A673 (cell line): ENCODE measurements at regions not wholly inside any gene's neighbourhood (a gene's known extent, or its start where the extent isn't known, plus 50 kb on each side); places are given as distances from the start of the nearest gene placed in this dataset.

ENCODE experiments used
- BruUV-seq: library from RNA; stranded (reverse); fragments of 400-500 nt; replicated peaks from 2 replicates; lab custom pipeline; 2021; lab: Mats Ljungman, UMichigan
- CTCF ChIA-PET: fragments of 300-600 bp; sonication (Branson Sonifier 250); formaldehyde crosslinking; loops from one replicate; lab custom pipeline; 2022; ENCODE audit warnings: antibody characterized with exemption; lab: Charles Lee
- POLR2A ChIA-PET: fragments of 300-600 bp; sonication (Branson Sonifier 250); formaldehyde crosslinking; loops from one replicate; lab custom pipeline; 2022; ENCODE audit warnings: antibody characterized with exemption; ENCODE audit not compliant: low non-redundant PET; lab: Charles Lee
- DNase-seq: peaks from one replicate; pipeline ENCODE4 v3.0.0-alpha.2; 2015; ENCODE audit warnings: low spot score
- H3K27ac ChIP-seq: fragments of 200-600 bp; sonication (generic); 2 replicates; pipeline ENCODE4 v1.5.1; 2016; ENCODE audit warnings: mixed run types, low read depth, mild to moderate bottlenecking, mixed read lengths, antibody characterized with exemption, low read length; ENCODE audit not compliant: poor library complexity, severe bottlenecking
- H3K27me3 ChIP-seq: fragments of 200-600 bp; sonication (generic); replicated peaks from 2 replicates; pipeline ENCODE4 v1.6.1; 2017; ENCODE audit warnings: mixed run types, low read depth, mild to moderate bottlenecking, mixed read lengths, antibody characterized with exemption, low read length; ENCODE audit not compliant: insufficient read depth, poor library complexity
- H3K36me3 ChIP-seq: fragments of 200-600 bp; sonication (generic); 2 replicates; pipeline ENCODE4 v1.6.1; 2016; ENCODE audit warnings: mixed run types, mild to moderate bottlenecking, mixed read lengths, antibody characterized with exemption, low read length; ENCODE audit not compliant: insufficient read depth, poor library complexity, severe bottlenecking
- H3K4me1 ChIP-seq: fragments of 200-600 bp; sonication (generic); 2 replicates; pipeline ENCODE4 v1.6.1; 2017; ENCODE audit warnings: mixed run types, mild to moderate bottlenecking, mixed read lengths, antibody characterized with exemption, low read length; ENCODE audit not compliant: insufficient read depth, poor library complexity, severe bottlenecking
- H3K4me3 ChIP-seq: fragments of 200-600 bp; sonication (generic); 2 replicates; pipeline ENCODE4 v1.5.1; 2016; ENCODE audit warnings: low read depth, mixed run types, mild to moderate bottlenecking, mixed read lengths, low read length; ENCODE audit not compliant: poor library complexity, severe bottlenecking
- H3K9me3 ChIP-seq: fragments of 200-600 bp; sonication (generic); 2 replicates; pipeline ENCODE4 v1.6.1; 2016; ENCODE audit warnings: mixed run types, low read depth, mild to moderate bottlenecking, mixed read lengths, antibody characterized with exemption, low read length; ENCODE audit not compliant: poor library complexity, severe bottlenecking
- CTCF ChIP-seq: fragments of 300-800, 200-600 bp; sonication (generic); conservative IDR thresholded peaks from 2 replicates; pipeline ENCODE4 v1.5.1; 2017; ENCODE audit warnings: low read depth, mild to moderate bottlenecking, antibody characterized with exemption, low read length, moderate library complexity, mixed read lengths
- EZH2 ChIP-seq: fragments of 200-600 bp; sonication (generic); IDR thresholded peaks from 2 replicates; pipeline ENCODE4 v1.6.1; 2017; ENCODE audit warnings: borderline replicate concordance, low read depth, mild to moderate bottlenecking, mixed read lengths, antibody characterized with exemption, low read length; ENCODE audit not compliant: poor library complexity, severe bottlenecking
- intact Hi-C: fragments of 100-400 bp; cut with micrococcal nuclease; formaldehyde crosslinking; loops from one replicate; pipeline ENCODE4 v1.10.0; 2022; ENCODE audit not compliant: unreplicated experiment

- intact Hi-C loops, result no loop called here
- H3K4me3 ChIP-seq, result no peak overlapping the region
- no peak for DNase-seq
- BruUV-seq, result no TSS peak
- no peaks in the 10 kb centered on the region for H3K4me1 ChIP-seq
- H3K27me3 ChIP-seq, result no peaks in the 10 kb centered on the region
- POLR2A ChIA-PET, result no interaction called here
- H3K9me3 ChIP-seq, result no peaks in the 10 kb centered on the region
- TF ChIP-seq CTCF (no peak), EZH2 (no peak)
- H3K36me3 ChIP-seq, result no peaks in the 10 kb centered on the region
- no peak overlapping the region for H3K27ac ChIP-seq
- CTCF ChIA-PET, result no interaction called here
Measured at GRCh38 chr15:97153356-97153965, 807.0 kb upstream of the ARRDC4 start.

- CTCF ChIA-PET, result no interaction called here
- DNase-seq, result no peak
- intact Hi-C loops, result no loop called here
- Histone ChIP-seq H3K4me1 (no peaks in the 10 kb centered on the region), H3K27me3 (no peaks in the 10 kb centered on the region), H3K4me3 (no peak overlapping the region), H3K9me3 (no peaks in the 10 kb centered on the region), H3K27ac (no peak overlapping the region), H3K36me3 (no peaks in the 10 kb centered on the region)
- BruUV-seq, result no TSS peak
- POLR2A ChIA-PET, result no interaction called here
- TF ChIP-seq CTCF (no peak), EZH2 (no peak)
Measured at GRCh38 chr15:97156739-97157265, 803.7 kb upstream of the ARRDC4 start.

- intact Hi-C loops, result no loop called here
- no peak for DNase-seq
- ChIA-PET CTCF (no interaction called here), POLR2A (no interaction called here)
- no peak for TF ChIP-seq CTCF
- Histone ChIP-seq H3K27me3 (no peaks in the 10 kb centered on the region), H3K4me1 (no peaks in the 10 kb centered on the region), H3K9me3 (no peaks in the 10 kb centered on the region), H3K27ac (no peak overlapping the region), H3K36me3 (no peaks in the 10 kb centered on the region), H3K4me3 (no peak overlapping the region)
- no TSS peak for BruUV-seq
Measured at GRCh38 chr15:97162805-97163495, 797.6 kb upstream of the ARRDC4 start.
